ENCODE measurements at regions not wholly inside any gene's neighbourhood (a gene's known extent, or its start where the extent isn't known, plus 50 kb on each side); places are given as distances from the start of the nearest gene placed in this dataset.

- no peak for DNase-seq (ENCODE audit: low spot score)
Measured at GRCh38 chr2:39535636-39536185, 98.6 kb upstream of the MAP4K3 start.

- no peak for DNase-seq (ENCODE audit: low spot score)
Measured at GRCh38 chr2:39537150-39537549, 100.1 kb upstream of the MAP4K3 start.

- no peak for DNase-seq (ENCODE audit: low spot score)
Measured at GRCh38 chr2:39538718-39539117, 101.6 kb upstream of the MAP4K3 start.

- no peak for DNase-seq (ENCODE audit: low spot score)
Measured at GRCh38 chr2:39540414-39540813, 103.3 kb upstream of the MAP4K3 start.

- no peak for DNase-seq (ENCODE audit: low spot score)
Measured at GRCh38 chr2:39541011-39541930, 104.2 kb upstream of the MAP4K3 start.

GRCh38 chr2:39542523-39542922, 105.4 kb upstream of the MAP4K3 start:
- DNase-seq (ENCODE audit: low spot score), result no peak

GRCh38 chr2:39545957-39546356, 108.9 kb upstream of the MAP4K3 start:
- DNase-seq (ENCODE audit: low spot score), result no peak

GRCh38 chr2:39546409-39546808, 109.3 kb upstream of the MAP4K3 start:
- DNase-seq (ENCODE audit: low spot score), result no peak

- peak; percentile 50 for DNase-seq (ENCODE audit: low spot score)
Measured at GRCh38 chr2:39546937-39547336, 109.9 kb upstream of the MAP4K3 start.

- peak; percentile 55 for DNase-seq (ENCODE audit: low spot score)
Measured at GRCh38 chr2:39547811-39548719, 111.0 kb upstream of the MAP4K3 start.

- no peak for DNase-seq (ENCODE audit: low spot score)
Measured at GRCh38 chr2:39549000-39549399, 111.9 kb upstream of the MAP4K3 start.

GRCh38 chr2:39549718-39550464, 112.8 kb upstream of the MAP4K3 start:
- DNase-seq (ENCODE audit: low spot score), result no peak

GRCh38 chr2:39550701-39551285, 113.7 kb upstream of the MAP4K3 start:
- DNase-seq (ENCODE audit: low spot score), result peak; percentile 22

GRCh38 chr2:39558906-39559305, 106.8 kb upstream of the TMEM178A start:
- no peak for DNase-seq (ENCODE audit: low spot score)

- DNase-seq (ENCODE audit: low spot score), result no peak
Measured at GRCh38 chr2:39563572-39563971, 102.1 kb upstream of the TMEM178A start.

- DNase-seq (ENCODE audit: low spot score), result no peak
Measured at GRCh38 chr2:39567507-39567906, 98.2 kb upstream of the TMEM178A start.

GRCh38 chr2:39568116-39568515, 97.6 kb upstream of the TMEM178A start:
- no peak for DNase-seq (ENCODE audit: low spot score)

GRCh38 chr2:39568561-39569006, 97.1 kb upstream of the TMEM178A start:
- DNase-seq (ENCODE audit: low spot score), result peak; percentile 87

- no peak for DNase-seq (ENCODE audit: low spot score)
Measured at GRCh38 chr2:39570130-39570555, 95.6 kb upstream of the TMEM178A start.

GRCh38 chr2:39570614-39571013, 95.1 kb upstream of the TMEM178A start:
- no peak for DNase-seq (ENCODE audit: low spot score)

GRCh38 chr2:39571111-39571731, 94.5 kb upstream of the TMEM178A start:
- DNase-seq (ENCODE audit: low spot score), result peak; percentile 55

Data from A172 (cell line).